SK-N-SH treated with all-trans-retinoic acid at 6 μM for 48 hours (cell line): ENCODE measurements at regions not wholly inside any gene's neighbourhood (a gene's known extent, or its start where the extent isn't known, plus 50 kb on each side); places are given as distances from the start of the nearest gene placed in this dataset.
"Not testable (repeated sequence)": the region's sequence is repeated elsewhere in the genome, so short reads cannot be mapped to it uniquely, and the experiment has no call there.

Experiments used
- ARNTL ChIP-seq: fragments of 450-650 bp; formaldehyde crosslinking; IDR thresholded peaks from 2 replicates; pipeline ENCODE4 v1.5.0; 2020; ENCODE audit warnings: low read depth, mild to moderate bottlenecking, moderate library complexity, borderline replicate concordance
- CSDC2 ChIP-seq: fragments of 250-450 bp; sonication (Bioruptor Pico); IDR thresholded peaks from 2 replicates; pipeline ENCODE4 v1.5.0; 2020; ENCODE audit warnings: mild to moderate bottlenecking, moderate library complexity
- CSRNP3 ChIP-seq: fragments of 250-450 bp; sonication (Bioruptor Pico); IDR thresholded peaks from 2 replicates; pipeline ENCODE4 v1.5.1; 2021; ENCODE audit warnings: mild to moderate bottlenecking, moderate library complexity
- PATZ1 ChIP-seq: fragments of 250-450 bp; sonication (Bioruptor Pico); IDR thresholded peaks from 2 replicates; pipeline ENCODE4 v1.8.0; 2020; ENCODE audit warnings: mild to moderate bottlenecking, moderate library complexity, borderline replicate concordance
- RARB ChIP-seq: fragments of 250-450 bp; sonication (Bioruptor Pico); IDR thresholded peaks from 2 replicates; pipeline ENCODE4 v1.8.0; 2021; ENCODE audit warnings: mild to moderate bottlenecking, moderate library complexity
- TSHZ2 ChIP-seq: fragments of 250-450 bp; sonication (Bioruptor Pico); IDR thresholded peaks from 2 replicates; pipeline ENCODE4 v1.5.0; 2020; ENCODE audit warnings: mild to moderate bottlenecking, moderate library complexity
- ZC3H10 ChIP-seq: fragments of 250-450 bp; sonication (Bioruptor Pico); IDR thresholded peaks from 2 replicates; pipeline ENCODE4 v1.5.1; 2021; ENCODE audit warnings: mild to moderate bottlenecking, moderate library complexity
- ZFP3 ChIP-seq: fragments of 250-450 bp; sonication (Bioruptor Pico); IDR thresholded peaks from 2 replicates; pipeline ENCODE4 v1.5.0; 2020; ENCODE audit warnings: mild to moderate bottlenecking, moderate library complexity

GRCh38 chr16:16572130-16572774 lies 193.3 kb downstream of the NPIPA7 start:
- TF ChIP-seq ARNTL; RARB (CRISPR knock-in tag); PATZ1 (CRISPR knock-in tag); ZFP3 (CRISPR knock-in tag); CSRNP3; ZC3H10 (CRISPR knock-in tag); TSHZ2; CSDC2 (CRISPR knock-in tag): not testable (repeated sequence)
